Osteoblast (primary cell): ENCODE measurements at regions not wholly inside any gene's neighbourhood (a gene's known extent, or its start where the extent isn't known, plus 50 kb on each side); places are given as distances from the start of the nearest gene placed in this dataset.
"Not testable (repeated sequence)": the region's sequence is repeated elsewhere in the genome, so short reads cannot be mapped to it uniquely, and the experiment has no call there.

Source experiments
- DNase-seq: peaks from one replicate; pipeline ENCODE4 v3.0.0; 2011; ENCODE audit warnings: low spot score, mixed read lengths; ENCODE audit not compliant: insufficient read length; ENCODE audit errors: missing footprints
- H2AFZ ChIP-seq: 2 replicates; pipeline ENCODE4 v1.6.0; 2011; ENCODE audit warnings: mild to moderate bottlenecking, low read length
- H3K27ac ChIP-seq: 2 replicates; pipeline ENCODE4 v1.5.1; 2011; ENCODE audit warnings: mild to moderate bottlenecking, low read depth, low read length, moderate library complexity
- H3K27me3 ChIP-seq: 2 replicates; pipeline ENCODE4 v1.6.0; 2012; ENCODE audit warnings: mild to moderate bottlenecking, control low read depth, inconsistent platforms, low read length, moderate library complexity; ENCODE audit not compliant: insufficient read depth
- H3K36me3 ChIP-seq: 2 replicates; pipeline ENCODE4 v1.5.1; 2011; ENCODE audit warnings: mild to moderate bottlenecking, low read length, control low read depth, moderate library complexity; ENCODE audit not compliant: insufficient read depth
- H3K4me1 ChIP-seq: 2 replicates; pipeline ENCODE4 v1.5.1; 2011; ENCODE audit warnings: mild to moderate bottlenecking, low read length, control low read depth, moderate library complexity; ENCODE audit not compliant: insufficient read depth
- H3K4me2 ChIP-seq: 2 replicates; pipeline ENCODE4 v1.6.0; 2011; ENCODE audit warnings: mild to moderate bottlenecking, low read length; ENCODE audit not compliant: insufficient read depth
- H3K4me3 ChIP-seq: fragments of 200-600 bp; sonication (generic); 3 replicates; pipeline ENCODE4 v1.5.1; 2012; ENCODE audit warnings: mild to moderate bottlenecking, low read length, inconsistent platforms; ENCODE audit not compliant: insufficient read depth
- H3K79me2 ChIP-seq: 2 replicates; pipeline ENCODE4 v1.6.0; 2012; ENCODE audit warnings: mild to moderate bottlenecking, low read length, control low read depth, inconsistent platforms; ENCODE audit not compliant: insufficient read depth
- H3K9me3 ChIP-seq: 2 replicates; pipeline ENCODE4 v1.5.1; 2011; ENCODE audit warnings: low read depth, low read length, control low read depth
- H4K20me1 ChIP-seq: 2 replicates; pipeline ENCODE4 v1.6.0; 2012; ENCODE audit warnings: mild to moderate bottlenecking, low read length, control low read depth; ENCODE audit not compliant: insufficient read depth
- TF ChIP-seq, protein P1 (sequence below): IDR thresholded peaks from 2 replicates; pipeline ENCODE4 v1.5.1; 2011; ENCODE audit warnings: mild to moderate bottlenecking, low read depth, low read length, moderate library complexity; ENCODE audit errors: extremely low read depth

DNA sequence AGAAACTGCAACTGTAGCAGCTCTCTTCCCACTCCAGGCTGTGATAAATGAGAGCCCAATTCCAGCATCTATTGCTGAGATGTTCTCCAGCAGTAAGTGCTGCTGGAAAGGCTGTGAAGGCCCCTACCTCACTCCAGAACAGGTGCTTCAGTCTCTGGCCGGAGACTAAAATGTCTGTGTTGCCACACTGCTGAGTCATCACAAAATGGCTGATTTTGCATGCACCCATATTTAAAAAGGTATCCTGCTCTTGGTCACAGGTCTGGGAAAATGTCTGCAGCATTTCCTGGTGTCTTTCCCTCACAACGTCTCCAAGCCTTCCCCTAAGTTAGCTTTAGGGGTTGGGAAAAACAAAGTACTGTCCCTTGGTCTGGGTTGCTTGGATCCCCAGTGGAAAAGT lies 95.1 kb downstream of the TPBG start:
- no peak overlapping the region for H3K27ac ChIP-seq

DNA sequence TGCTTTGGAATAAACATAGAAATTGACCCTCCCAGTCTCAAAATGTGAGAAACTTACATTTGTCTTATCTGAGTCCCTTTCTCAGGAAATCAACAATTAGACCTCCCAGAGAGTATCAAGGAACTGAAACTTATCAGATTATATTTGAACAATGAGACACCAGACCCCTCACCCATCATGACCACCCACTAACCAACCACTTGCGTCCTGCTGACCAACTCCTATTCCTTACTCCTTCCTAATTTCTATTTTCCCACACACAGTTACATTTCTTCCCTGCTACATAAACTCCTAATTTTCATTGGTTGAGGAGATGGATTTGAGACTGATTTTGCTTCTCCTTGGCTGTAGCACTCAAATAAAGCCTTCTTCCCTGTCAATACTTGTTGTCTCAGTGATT lies 97.9 kb downstream of the TPBG start:
- Histone ChIP-seq H2AFZ (no peak overlapping the region), H3K36me3 (no peaks in the 10 kb centered on the region), H3K4me1 (no peaks in the 10 kb centered on the region), H3K27me3 (no peaks in the 10 kb centered on the region), H3K79me2 (no peaks in the 10 kb centered on the region), H3K4me2 (no peak overlapping the region), H3K4me3 (no peak overlapping the region), H4K20me1 (no peaks in the 10 kb centered on the region), H3K27ac (no peak overlapping the region), H3K9me3 (no peaks in the 10 kb centered on the region)
- TF ChIP-seq, protein P1, sequence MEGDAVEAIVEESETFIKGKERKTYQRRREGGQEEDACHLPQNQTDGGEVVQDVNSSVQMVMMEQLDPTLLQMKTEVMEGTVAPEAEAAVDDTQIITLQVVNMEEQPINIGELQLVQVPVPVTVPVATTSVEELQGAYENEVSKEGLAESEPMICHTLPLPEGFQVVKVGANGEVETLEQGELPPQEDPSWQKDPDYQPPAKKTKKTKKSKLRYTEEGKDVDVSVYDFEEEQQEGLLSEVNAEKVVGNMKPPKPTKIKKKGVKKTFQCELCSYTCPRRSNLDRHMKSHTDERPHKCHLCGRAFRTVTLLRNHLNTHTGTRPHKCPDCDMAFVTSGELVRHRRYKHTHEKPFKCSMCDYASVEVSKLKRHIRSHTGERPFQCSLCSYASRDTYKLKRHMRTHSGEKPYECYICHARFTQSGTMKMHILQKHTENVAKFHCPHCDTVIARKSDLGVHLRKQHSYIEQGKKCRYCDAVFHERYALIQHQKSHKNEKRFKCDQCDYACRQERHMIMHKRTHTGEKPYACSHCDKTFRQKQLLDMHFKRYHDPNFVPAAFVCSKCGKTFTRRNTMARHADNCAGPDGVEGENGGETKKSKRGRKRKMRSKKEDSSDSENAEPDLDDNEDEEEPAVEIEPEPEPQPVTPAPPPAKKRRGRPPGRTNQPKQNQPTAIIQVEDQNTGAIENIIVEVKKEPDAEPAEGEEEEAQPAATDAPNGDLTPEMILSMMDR = no peak
- no peak for DNase-seq

More for the DNA sequence above, 95.1 kb downstream of the TPBG start:
- TF ChIP-seq, protein P1 = no peak
- Histone ChIP-seq H3K9me3 (no peaks in the 10 kb centered on the region), H4K20me1 (no peaks in the 10 kb centered on the region), H3K79me2 (no peaks in the 10 kb centered on the region), H3K4me2 (no peak overlapping the region), H2AFZ (no peak overlapping the region), H3K4me1 (no peaks in the 10 kb centered on the region), H3K4me3 (no peak overlapping the region), H3K36me3 (no peaks in the 10 kb centered on the region), H3K27me3 (no peaks in the 10 kb centered on the region)
- DNase-seq = no peak

DNA sequence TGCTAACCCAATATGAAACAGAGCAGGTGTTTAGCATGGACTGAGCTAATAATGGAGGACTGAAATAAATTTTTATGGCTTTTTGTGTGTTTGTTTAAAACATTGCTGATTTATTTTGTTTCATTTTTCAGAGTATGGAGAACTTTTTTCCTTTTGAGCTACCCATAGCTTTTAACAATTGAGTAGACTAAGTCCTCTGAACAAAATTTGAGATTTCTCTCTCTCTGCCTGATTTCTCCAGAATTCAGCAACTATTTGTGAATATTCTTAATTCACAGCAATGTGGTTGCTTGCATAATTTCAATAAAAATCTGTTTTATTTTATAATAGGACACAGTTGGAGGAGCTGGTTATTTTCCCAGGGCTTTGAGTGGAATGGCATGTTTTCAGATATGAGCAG lies 103.7 kb downstream of the TPBG start:
- Histone ChIP-seq H3K9me3 (no peaks in the 10 kb centered on the region), H2AFZ (no peak overlapping the region), H3K27me3 (no peaks in the 10 kb centered on the region), H3K4me2 (no peak overlapping the region), H3K4me3 (no peak overlapping the region), H3K36me3 (no peaks in the 10 kb centered on the region), H3K4me1 (no peaks in the 10 kb centered on the region), H3K27ac (no peak overlapping the region), H3K79me2 (no peaks in the 10 kb centered on the region), H4K20me1 (no peaks in the 10 kb centered on the region)
- DNase-seq = no peak
- TF ChIP-seq, protein P1 = no peak

DNA sequence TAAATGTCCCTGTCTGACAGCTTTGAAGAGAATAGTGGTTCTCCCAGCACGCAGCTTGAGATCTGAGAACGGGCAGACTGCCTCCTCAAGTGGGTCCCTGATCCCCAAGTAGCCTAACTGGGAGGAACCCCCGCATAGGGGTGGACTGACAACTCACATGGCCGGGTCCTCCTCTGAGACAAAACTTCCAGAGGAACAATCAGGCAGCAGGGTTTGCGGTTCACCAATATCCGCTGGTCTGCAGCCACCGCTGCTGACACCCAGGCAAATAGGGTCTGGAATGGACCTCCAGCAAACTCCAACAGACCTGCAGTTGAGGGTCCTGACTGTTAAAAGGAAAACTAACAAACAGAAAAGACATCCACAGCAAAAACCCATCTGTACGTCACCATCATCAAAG lies 106.5 kb downstream of the TPBG start:
- not testable (repeated sequence) for H3K4me1 ChIP-seq, H3K9me3 ChIP-seq, H3K4me3 ChIP-seq, H3K36me3 ChIP-seq, H3K27me3 ChIP-seq, H2AFZ ChIP-seq, DNase-seq, H4K20me1 ChIP-seq, H3K27ac ChIP-seq, H3K4me2 ChIP-seq, H3K79me2 ChIP-seq

DNA sequence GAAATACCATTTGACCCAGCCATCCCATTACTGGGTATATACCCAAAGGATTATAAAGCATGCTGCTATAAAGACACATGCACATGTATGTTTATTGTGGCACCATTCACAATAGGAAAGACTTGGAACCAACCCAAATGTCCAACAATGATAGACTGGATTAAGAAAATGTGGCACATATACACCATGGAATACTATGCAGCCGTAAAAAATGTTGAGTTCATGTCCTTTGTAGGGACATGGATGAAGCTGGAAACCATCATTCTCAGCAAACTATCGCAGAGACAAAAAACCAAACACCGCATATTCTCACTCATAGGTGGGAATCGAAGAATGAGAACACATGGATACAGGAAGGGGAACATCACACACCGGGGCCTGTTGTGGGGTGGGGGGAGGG lies 111.5 kb downstream of the TPBG start:
- not testable (repeated sequence) for DNase-seq, H3K4me3 ChIP-seq, H3K36me3 ChIP-seq, H3K4me1 ChIP-seq, H4K20me1 ChIP-seq, H3K9me3 ChIP-seq, H3K27ac ChIP-seq, H3K79me2 ChIP-seq, H2AFZ ChIP-seq, H3K4me2 ChIP-seq, H3K27me3 ChIP-seq
